HT1080 (cell line): ENCODE measurements at regions not wholly inside any gene's neighbourhood (a gene's known extent, or its start where the extent isn't known, plus 50 kb on each side); places are given as distances from the start of the nearest gene placed in this dataset.
"Not testable (repeated sequence)": the region's sequence is repeated elsewhere in the genome, so short reads cannot be mapped to it uniquely, and the experiment has no call there.

ENCODE experiments used
- DNase-seq: peaks from one replicate; pipeline ENCODE4 v3.0.0-alpha.2; 2015; ENCODE audit warnings: low read depth

GRCh38 chr11:96697466-96697865 lies 307.7 kb downstream of the JRKL start:
- no peak for DNase-seq

- DNase-seq: no peak
Measured at GRCh38 chr11:96704847-96705246, 315.0 kb downstream of the JRKL start.

- DNase-seq: no peak
Measured at GRCh38 chr11:96706761-96707160, 316.9 kb downstream of the JRKL start.

GRCh38 chr11:96707273-96707672 lies 317.5 kb downstream of the JRKL start:
- no peak for DNase-seq

- no peak for DNase-seq
Measured at GRCh38 chr11:96708219-96708878, 318.5 kb downstream of the JRKL start.

- no peak for DNase-seq
Measured at GRCh38 chr11:96713301-96713700, 323.5 kb downstream of the JRKL start.

- no peak for DNase-seq
Measured at GRCh38 chr11:96714689-96715088, 324.9 kb downstream of the JRKL start.

- no peak for DNase-seq
Measured at GRCh38 chr11:96715208-96715607, 325.4 kb downstream of the JRKL start.

GRCh38 chr11:96736601-96737000 lies 346.8 kb downstream of the JRKL start:
- no peak for DNase-seq

- no peak for DNase-seq
Measured at GRCh38 chr11:96738311-96738710, 348.5 kb downstream of the JRKL start.

- DNase-seq: peak; percentile 8
Measured at GRCh38 chr11:96741068-96741467, 351.3 kb downstream of the JRKL start.

GRCh38 chr11:96744697-96745096 lies 354.9 kb downstream of the JRKL start:
- no peak for DNase-seq

- peak; percentile 47 for DNase-seq
Measured at GRCh38 chr11:96748639-96749370, 359.0 kb downstream of the JRKL start.

- DNase-seq: not testable (repeated sequence)
Measured at GRCh38 chr11:96751807-96752206, 362.0 kb downstream of the JRKL start.

GRCh38 chr11:96752221-96752620 lies 362.4 kb downstream of the JRKL start:
- DNase-seq: no peak

GRCh38 chr11:96753997-96754396 lies 364.2 kb downstream of the JRKL start:
- no peak for DNase-seq

GRCh38 chr11:96755209-96755608 lies 365.4 kb downstream of the JRKL start:
- no peak for DNase-seq

GRCh38 chr11:96755752-96756151 lies 365.9 kb downstream of the JRKL start:
- DNase-seq: no peak

GRCh38 chr11:96758957-96759356 lies 369.1 kb downstream of the JRKL start:
- DNase-seq: no peak

GRCh38 chr11:96760306-96760705 lies 370.5 kb downstream of the JRKL start:
- no peak for DNase-seq

GRCh38 chr11:96760815-96761214 lies 371.0 kb downstream of the JRKL start:
- DNase-seq: no peak

- DNase-seq: no peak
Measured at GRCh38 chr11:96761451-96761850, 371.6 kb downstream of the JRKL start.

- DNase-seq: peak; percentile 6
Measured at GRCh38 chr11:96763244-96763643, 373.4 kb downstream of the JRKL start.
